Smooth muscle cell (in vitro differentiated cells): ENCODE measurements at regions not wholly inside any gene's neighbourhood (a gene's known extent, or its start where the extent isn't known, plus 50 kb on each side); places are given as distances from the start of the nearest gene placed in this dataset.

Experiments used
- DNase-seq: peaks from one replicate; lab custom pipeline; 2025; ENCODE audit not compliant: unreplicated experiment; lab: John Stamatoyannopoulos, UW
- H2AFZ ChIP-seq: fragments of 200-600 bp; sonication (generic); 2 replicates; pipeline ENCODE4 v1.6.0; 2016; ENCODE audit warnings: antibody characterized with exemption, low read depth, mild to moderate bottlenecking
- H3F3A ChIP-seq: fragments of 200-600 bp; sonication (generic); 2 replicates; pipeline ENCODE4 v1.6.0; 2017; ENCODE audit warnings: antibody characterized with exemption, low read depth
- H3K27ac ChIP-seq: fragments of 200-600 bp; sonication (generic); 2 replicates; pipeline ENCODE4 v1.5.1; 2016; ENCODE audit warnings: low read depth, mild to moderate bottlenecking
- H3K27me3 ChIP-seq: fragments of 200-600 bp; sonication (generic); 2 replicates; pipeline ENCODE4 v1.6.1; 2016; ENCODE audit warnings: low read depth, mild to moderate bottlenecking
- H3K36me3 ChIP-seq: fragments of 200-600 bp; sonication (generic); 2 replicates; pipeline ENCODE4 v1.5.1; 2016; ENCODE audit warnings: low read depth
- H3K4me1 ChIP-seq: fragments of 200-600 bp; sonication (generic); 2 replicates; pipeline ENCODE4 v1.5.1; 2016; ENCODE audit warnings: low read depth
- H3K4me2 ChIP-seq: fragments of 200-600 bp; sonication (generic); 2 replicates; pipeline ENCODE4 v1.6.0; 2016; ENCODE audit warnings: mild to moderate bottlenecking
- H3K4me3 ChIP-seq: fragments of 200-600 bp; sonication (generic); 2 replicates; pipeline ENCODE4 v1.5.1; 2016; ENCODE audit warnings: mild to moderate bottlenecking
- H3K79me2 ChIP-seq: fragments of 200-600 bp; sonication (generic); 2 replicates; pipeline ENCODE4 v1.6.0; 2016; ENCODE audit warnings: low read depth, mild to moderate bottlenecking
- H3K9ac ChIP-seq: fragments of 200-600 bp; sonication (generic); 2 replicates; pipeline ENCODE4 v1.6.0; 2016; ENCODE audit warnings: low read depth
- H3K9me3 ChIP-seq: fragments of 200-600 bp; sonication (generic); replicated peaks from 2 replicates; pipeline ENCODE4 v1.5.1; 2016; ENCODE audit warnings: low read depth
- H4K20me1 ChIP-seq: fragments of 200-600 bp; sonication (generic); 2 replicates; pipeline ENCODE4 v1.6.0; 2016; ENCODE audit warnings: low read depth
- WGBS: methylation state at CpG from one replicate; pipeline ENCODE4 v1.1.7; 2016; ENCODE audit warnings: low lambda C conversion rate; 5-methylcytosine and 5-hydroxymethylcytosine counted together
- TF ChIP-seq, protein P1 (sequence below): fragments of 200-600 bp; sonication (generic); IDR thresholded peaks from 2 replicates; pipeline ENCODE4 v1.5.1; 2017; ENCODE audit warnings: borderline replicate concordance, mild to moderate bottlenecking, antibody characterized with exemption; ENCODE audit not compliant: insufficient read depth, poor library complexity, severe bottlenecking

- H3K79me2 ChIP-seq = no peaks in the 10 kb centered on the region
- H4K20me1 ChIP-seq = no peaks in the 10 kb centered on the region
- TF ChIP-seq, protein P1, sequence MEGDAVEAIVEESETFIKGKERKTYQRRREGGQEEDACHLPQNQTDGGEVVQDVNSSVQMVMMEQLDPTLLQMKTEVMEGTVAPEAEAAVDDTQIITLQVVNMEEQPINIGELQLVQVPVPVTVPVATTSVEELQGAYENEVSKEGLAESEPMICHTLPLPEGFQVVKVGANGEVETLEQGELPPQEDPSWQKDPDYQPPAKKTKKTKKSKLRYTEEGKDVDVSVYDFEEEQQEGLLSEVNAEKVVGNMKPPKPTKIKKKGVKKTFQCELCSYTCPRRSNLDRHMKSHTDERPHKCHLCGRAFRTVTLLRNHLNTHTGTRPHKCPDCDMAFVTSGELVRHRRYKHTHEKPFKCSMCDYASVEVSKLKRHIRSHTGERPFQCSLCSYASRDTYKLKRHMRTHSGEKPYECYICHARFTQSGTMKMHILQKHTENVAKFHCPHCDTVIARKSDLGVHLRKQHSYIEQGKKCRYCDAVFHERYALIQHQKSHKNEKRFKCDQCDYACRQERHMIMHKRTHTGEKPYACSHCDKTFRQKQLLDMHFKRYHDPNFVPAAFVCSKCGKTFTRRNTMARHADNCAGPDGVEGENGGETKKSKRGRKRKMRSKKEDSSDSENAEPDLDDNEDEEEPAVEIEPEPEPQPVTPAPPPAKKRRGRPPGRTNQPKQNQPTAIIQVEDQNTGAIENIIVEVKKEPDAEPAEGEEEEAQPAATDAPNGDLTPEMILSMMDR = no peak
- H3K4me3 ChIP-seq = no peak overlapping the region
- H3F3A ChIP-seq = no peaks in the 10 kb centered on the region
- no peak overlapping the region for H3K27ac ChIP-seq
- H2AFZ ChIP-seq = no peak overlapping the region
- peaks cover 10% of the 10 kb centered on the region for H3K27me3 ChIP-seq
- no peak overlapping the region for H3K9ac ChIP-seq
- H3K36me3 ChIP-seq = no peaks in the 10 kb centered on the region
- 94% methylated on average over 4 of the region's 4 CpGs for WGBS
- no peaks in the 10 kb centered on the region for H3K9me3 ChIP-seq
- H3K4me1 ChIP-seq = no peaks in the 10 kb centered on the region
- DNase-seq = no peak
- H3K4me2 ChIP-seq = no peak overlapping the region
Measured at GRCh38 chr1:209106861-209107260, 476.7 kb upstream of the CAMK1G start.

GRCh38 chr1:209107535-209107934 lies 476.0 kb upstream of the CAMK1G start:
- no peak for DNase-seq
- Histone ChIP-seq H3K27me3 (peaks cover 10% of the 10 kb centered on the region), H3K36me3 (no peaks in the 10 kb centered on the region), H3K4me3 (no peak overlapping the region), H3K9me3 (no peaks in the 10 kb centered on the region), H3K79me2 (no peaks in the 10 kb centered on the region), H4K20me1 (no peaks in the 10 kb centered on the region), H2AFZ (no peak overlapping the region), H3K4me2 (no peak overlapping the region), H3K27ac (no peak overlapping the region), H3F3A (no peaks in the 10 kb centered on the region), H3K4me1 (no peaks in the 10 kb centered on the region), H3K9ac (no peak overlapping the region)
- WGBS = 78% methylated on average over 10 of the region's 10 CpGs
- TF ChIP-seq, protein P1 = no peak

DNA sequence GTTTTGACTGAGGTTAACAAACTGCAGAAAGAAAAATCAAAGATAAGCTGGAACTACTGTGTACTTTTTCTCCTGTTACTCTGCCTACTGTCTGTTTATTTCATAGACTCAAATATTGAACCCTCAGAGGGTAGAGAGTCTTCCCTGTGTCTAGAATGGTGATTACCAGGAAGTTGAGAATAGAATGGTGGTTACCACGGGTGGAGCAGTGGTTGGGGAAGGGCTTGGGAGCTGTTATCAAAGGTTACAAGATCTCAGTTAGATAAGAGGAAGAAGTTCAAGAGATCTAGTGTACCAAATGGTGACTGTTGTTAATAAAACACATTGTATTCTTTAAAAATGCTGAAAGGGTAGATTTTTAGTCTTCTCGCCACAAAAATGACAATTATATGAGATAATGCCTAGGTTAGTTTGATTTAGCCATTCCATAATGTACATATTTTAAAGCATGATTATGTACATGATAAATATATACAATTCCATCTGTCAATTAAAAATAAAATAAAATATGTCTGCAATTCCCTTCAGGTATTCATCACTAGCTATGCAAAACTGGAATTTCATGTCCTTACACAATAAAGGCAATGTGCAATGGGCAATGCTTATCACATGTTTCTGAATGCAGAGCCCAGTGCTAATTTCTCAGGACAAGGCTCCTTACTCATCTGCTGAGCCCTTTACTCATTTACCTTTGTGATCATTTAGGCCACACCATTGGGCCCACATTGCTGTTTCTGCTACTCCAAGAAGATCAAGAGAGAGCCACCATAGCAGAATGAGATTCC lies 474.3 kb upstream of the CAMK1G start:
- no peak overlapping the region for H3K27ac ChIP-seq
- WGBS = 84% methylated on average over 2 of the region's 2 CpGs
- H3K9ac ChIP-seq = no peak overlapping the region
- H3K36me3 ChIP-seq = no peaks in the 10 kb centered on the region
- H3K4me1 ChIP-seq = no peaks in the 10 kb centered on the region
- no peak for DNase-seq
- H3K9me3 ChIP-seq = no peaks in the 10 kb centered on the region
- no peak overlapping the region for H2AFZ ChIP-seq
- peaks cover 6% of the 10 kb centered on the region for H3K27me3 ChIP-seq
- no peak overlapping the region for H3K4me3 ChIP-seq
- H4K20me1 ChIP-seq = no peaks in the 10 kb centered on the region
- TF ChIP-seq, protein P1 = no peak
- no peaks in the 10 kb centered on the region for H3K79me2 ChIP-seq
- no peak overlapping the region for H3K4me2 ChIP-seq
- H3F3A ChIP-seq = no peaks in the 10 kb centered on the region

GRCh38 chr1:209113521-209113920 lies 470.0 kb upstream of the CAMK1G start:
- 81% methylated on average over 5 of the region's 5 CpGs for WGBS
- H3K27ac ChIP-seq = no peak overlapping the region
- no peak overlapping the region for H2AFZ ChIP-seq
- no peak overlapping the region for H3K4me3 ChIP-seq
- no peak for DNase-seq
- H4K20me1 ChIP-seq = no peaks in the 10 kb centered on the region
- H3K4me2 ChIP-seq = no peak overlapping the region
- no peak overlapping the region for H3K9ac ChIP-seq
- TF ChIP-seq, protein P1 = no peak
- H3K79me2 ChIP-seq = no peaks in the 10 kb centered on the region
- H3K36me3 ChIP-seq = no peaks in the 10 kb centered on the region
- H3K27me3 ChIP-seq = no peaks in the 10 kb centered on the region
- no peaks in the 10 kb centered on the region for H3K9me3 ChIP-seq
- H3F3A ChIP-seq = no peaks in the 10 kb centered on the region
- H3K4me1 ChIP-seq = no peaks in the 10 kb centered on the region
